Suprapubic skin (tissue), 3 donors: ENCODE measurements at regions not wholly inside any gene's neighbourhood (a gene's known extent, or its start where the extent isn't known, plus 50 kb on each side); places are given as distances from the start of the nearest gene placed in this dataset.

ENCODE experiments used
- CTCF ChIP-seq, 2 donors: fragments of 200-600 bp in 1 of 2; fragments of 450-650 bp in 1 of 2; sonication (generic) in 1 of 2; IDR thresholded peaks; one replicate each; pipeline ENCODE4 v1.5.1; 2016 to 2019; ENCODE audit warnings: antibody characterized with exemption in 2 of 2, mild to moderate bottlenecking in 1 of 2, moderate library complexity in 1 of 2
- EP300 ChIP-seq: sonication (generic); formaldehyde crosslinking; IDR thresholded peaks from one replicate; pipeline ENCODE4 v1.6.1; 2017; ENCODE audit warnings: antibody characterized with exemption
- POLR2A ChIP-seq, 2 donors: fragments of 450-650 bp; IDR thresholded peaks; one replicate each; pipeline ENCODE4 v1.6.1; 2017; ENCODE audit warnings: antibody characterized with exemption in 2 of 2, mild to moderate bottlenecking in 2 of 2, moderate library complexity in 2 of 2

GRCh38 chr14:94903883-94904282 lies 134.0 kb upstream of the GSC start:
- TF ChIP-seq POLR2A (IDR thresholded peaks at IDR 0.05) (no peak), CTCF (IDR thresholded peaks at IDR 0.05) (no peak), EP300 (no peak)
